AG10803 (cell line): ENCODE measurements at regions not wholly inside any gene's neighbourhood (a gene's known extent, or its start where the extent isn't known, plus 50 kb on each side); places are given as distances from the start of the nearest gene placed in this dataset.

Experiments used
- DNase-seq: peaks from one replicate; pipeline ENCODE4 v3.0.0; 2010; ENCODE audit warnings: low read depth
- H3K4me3 ChIP-seq: 2 replicates; pipeline ENCODE4 v1.5.1; 2011; ENCODE audit warnings: mild to moderate bottlenecking, low read length, control low read depth
- CTCF ChIP-seq: conservative IDR thresholded peaks from 2 replicates; pipeline ENCODE4 v1.5.1; 2011; ENCODE audit warnings: mild to moderate bottlenecking, low read length, control low read depth, inconsistent platforms

DNA sequence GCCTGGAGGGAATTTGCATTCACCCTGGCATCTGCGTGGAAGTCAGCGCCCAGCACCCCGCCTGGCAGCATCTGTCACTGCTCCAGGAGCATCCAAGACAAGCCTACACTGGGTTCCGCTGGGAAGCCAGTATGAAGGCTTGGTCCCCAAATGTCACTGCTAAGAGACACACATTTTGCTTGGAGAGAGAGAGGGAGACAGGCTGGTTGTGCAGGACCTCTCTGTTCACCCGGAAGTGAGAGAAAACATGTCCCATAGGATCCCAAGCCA is 119.5 kb downstream of the SEC23IP start:
- DNase-seq: no peak
- no peak for TF ChIP-seq CTCF
- H3K4me3 ChIP-seq: no peak overlapping the region

GRCh38 chr10:120012566-120012965 is 120.0 kb downstream of the SEC23IP start:
- DNase-seq: no peak
- no peak for TF ChIP-seq CTCF
- no peak overlapping the region for H3K4me3 ChIP-seq

GRCh38 chr10:120014031-120014430 is 121.5 kb downstream of the SEC23IP start:
- DNase-seq: no peak
- no peak overlapping the region for H3K4me3 ChIP-seq
- TF ChIP-seq CTCF: no peak

DNA sequence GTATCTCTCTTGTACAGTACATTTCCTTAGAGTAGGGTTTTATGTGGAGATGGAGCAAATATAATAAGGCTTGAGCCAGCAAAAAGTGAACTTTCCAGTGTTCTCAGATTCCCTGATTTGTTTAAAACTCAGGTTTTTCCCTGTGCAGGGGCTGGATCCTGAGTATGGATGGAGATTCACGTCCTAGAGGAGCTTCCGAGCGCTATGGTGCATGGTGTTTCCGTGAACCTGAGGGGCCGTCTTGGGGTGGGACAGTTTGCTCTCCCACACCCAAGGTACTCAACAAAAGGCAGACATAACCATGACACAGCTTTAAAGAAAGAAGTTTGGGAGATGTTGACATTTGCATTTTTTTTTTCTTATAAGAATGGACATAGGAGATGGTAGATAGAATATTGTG is 122.5 kb downstream of the SEC23IP start:
- no peak for TF ChIP-seq CTCF
- DNase-seq: no peak
- no peak overlapping the region for H3K4me3 ChIP-seq

DNA sequence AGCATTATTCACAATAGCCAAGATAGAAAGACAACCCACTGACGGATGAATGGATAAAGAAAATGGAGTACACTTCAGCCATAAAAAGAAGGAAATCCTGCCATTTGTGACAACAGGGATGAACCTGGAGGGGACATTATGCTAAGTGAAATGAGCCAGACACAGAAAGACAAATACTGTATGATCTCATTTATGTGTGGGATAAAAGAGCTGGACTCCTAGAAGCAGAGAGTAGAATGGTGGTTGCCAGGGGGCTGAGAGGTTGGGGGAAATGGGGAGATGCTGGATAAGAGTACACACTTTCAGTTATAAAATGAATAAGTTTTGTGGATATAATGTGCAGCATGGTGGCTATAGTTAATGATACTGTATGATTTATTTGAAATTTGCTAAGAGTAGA is 124.4 kb downstream of the SEC23IP start:
- H3K4me3 ChIP-seq: no peak overlapping the region
- no peak for TF ChIP-seq CTCF
- DNase-seq: no peak

DNA sequence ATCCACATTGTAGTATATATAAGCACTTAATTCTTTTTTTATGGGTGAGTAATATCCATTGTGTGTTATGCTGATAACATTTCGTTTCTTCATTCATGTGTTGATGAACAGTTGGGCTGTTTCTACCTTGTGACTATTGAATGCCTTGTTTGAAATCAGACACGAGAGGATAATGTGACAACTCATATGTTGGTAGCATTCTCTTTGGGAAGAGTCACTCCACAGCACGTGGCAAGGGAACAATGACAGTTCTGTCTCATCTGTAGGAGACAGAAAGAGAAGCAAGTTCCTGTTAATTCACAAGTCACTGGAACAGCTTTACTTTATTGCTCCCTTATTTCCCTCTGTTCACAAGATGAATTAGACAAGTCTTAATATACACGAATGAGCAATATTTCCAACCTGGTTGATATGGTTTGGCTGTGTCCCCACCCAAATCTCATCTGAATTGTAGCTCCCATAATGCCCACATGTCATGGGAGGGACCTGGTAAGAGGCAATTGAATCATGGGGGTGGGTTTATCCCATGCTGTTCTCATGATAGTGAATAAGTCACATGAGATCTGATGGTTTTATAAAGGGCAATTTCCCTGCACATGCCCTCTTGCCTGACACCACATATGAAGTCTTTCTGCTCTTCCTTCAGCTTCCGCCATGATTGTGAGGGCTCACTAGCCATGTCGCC is 125.3 kb downstream of the SEC23IP start:
- TF ChIP-seq CTCF: no peak
- DNase-seq: no peak
- no peak overlapping the region for H3K4me3 ChIP-seq

DNA sequence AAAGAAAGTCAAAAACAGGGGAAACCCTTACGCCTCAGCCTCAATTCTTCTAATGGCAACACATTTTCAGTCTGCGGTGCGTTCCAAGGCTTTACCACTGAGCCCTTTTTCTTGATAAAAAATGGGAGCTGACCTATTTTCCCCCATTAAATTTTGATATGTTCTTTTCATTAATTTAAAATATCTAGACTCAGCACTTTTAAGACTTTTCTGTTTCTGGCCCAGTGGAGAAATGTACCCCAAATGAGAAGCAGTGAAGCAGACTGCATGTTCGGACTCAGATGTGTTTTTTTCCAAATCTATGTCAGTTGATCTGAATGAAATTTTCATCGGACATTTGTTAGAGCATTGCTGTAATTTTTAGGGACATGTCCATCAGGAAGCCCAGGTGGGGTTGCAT is 126.2 kb downstream of the SEC23IP start:
- no peak for DNase-seq
- H3K4me3 ChIP-seq: no peak overlapping the region
- TF ChIP-seq CTCF: no peak
